H9 (cell line): ENCODE measurements at regions not wholly inside any gene's neighbourhood (a gene's known extent, or its start where the extent isn't known, plus 50 kb on each side); places are given as distances from the start of the nearest gene placed in this dataset.

Source experiments
- DNase-seq: peaks from one replicate; pipeline ENCODE4 v3.0.0-alpha.2; 2017
- H2AFZ ChIP-seq: one replicate; pipeline ENCODE4 v1.6.1; 2013; ENCODE audit warnings: mild to moderate bottlenecking, low read length, control low read depth, moderate library complexity
- H2AK5ac ChIP-seq: 2 replicates; pipeline ENCODE4 v1.6.1; 2013; ENCODE audit warnings: low read length, control low read depth, mixed read lengths; ENCODE audit not compliant: insufficient read length
- H2BK120ac ChIP-seq: one replicate; pipeline ENCODE4 v1.6.1; 2013; ENCODE audit warnings: low read depth, mild to moderate bottlenecking, low read length, control low read depth, inconsistent platforms; ENCODE audit not compliant: poor library complexity, severe bottlenecking
- H2BK12ac ChIP-seq: 2 replicates; pipeline ENCODE4 v1.6.1; 2013; ENCODE audit warnings: low read length, control low read depth, mixed read lengths, low read depth; ENCODE audit not compliant: insufficient read length
- H2BK15ac ChIP-seq: 2 replicates; pipeline ENCODE4 v1.6.1; 2013; ENCODE audit warnings: low read depth, low read length, control low read depth
- H2BK20ac ChIP-seq: one replicate; pipeline ENCODE4 v1.6.1; 2013; ENCODE audit warnings: low read depth, mild to moderate bottlenecking, low read length, control low read depth, inconsistent platforms; ENCODE audit not compliant: poor library complexity, severe bottlenecking
- H2BK5ac ChIP-seq: 2 replicates; pipeline ENCODE4 v1.6.1; 2013; ENCODE audit warnings: low read length, control low read depth, mixed read lengths; ENCODE audit not compliant: insufficient read length
- H3K14ac ChIP-seq: 2 replicates; pipeline ENCODE4 v1.6.1; 2013; ENCODE audit warnings: low read length, control low read depth; ENCODE audit not compliant: insufficient read depth
- H3K18ac ChIP-seq: 2 replicates; pipeline ENCODE4 v1.6.1; 2013; ENCODE audit warnings: low read depth, mild to moderate bottlenecking, mixed read lengths, low read length, control low read depth; ENCODE audit not compliant: insufficient read length
- H3K23ac ChIP-seq: 2 replicates; pipeline ENCODE4 v1.6.1; 2013; ENCODE audit warnings: low read length, control low read depth, mixed read lengths, low read depth; ENCODE audit not compliant: insufficient read length
- H3K23me2 ChIP-seq: 2 replicates; pipeline ENCODE4 v1.6.1; 2013; ENCODE audit warnings: low read depth, mild to moderate bottlenecking, mixed read lengths, low read length, control low read depth; ENCODE audit not compliant: insufficient read length, poor library complexity, severe bottlenecking
- H3K27ac ChIP-seq: 2 replicates; pipeline ENCODE4 v1.5.1; 2013; ENCODE audit warnings: low read length, control low read depth, mixed read lengths, low read depth; ENCODE audit not compliant: insufficient read length
- H3K27me3 ChIP-seq: 2 replicates; pipeline ENCODE4 v1.6.1; 2013; ENCODE audit warnings: low read length, control low read depth, inconsistent platforms; ENCODE audit not compliant: insufficient read depth
- H3K4ac ChIP-seq: 2 replicates; pipeline ENCODE4 v1.6.1; 2013; ENCODE audit warnings: low read depth, mild to moderate bottlenecking, control low read depth, inconsistent platforms, low read length, moderate library complexity
- H3K4me1 ChIP-seq: 2 replicates; pipeline ENCODE4 v1.6.1; 2013; ENCODE audit warnings: low read length, control low read depth, inconsistent platforms; ENCODE audit not compliant: insufficient read depth
- H3K4me2 ChIP-seq: 2 replicates; pipeline ENCODE4 v1.6.1; 2013; ENCODE audit warnings: low read length, control low read depth, mixed read lengths; ENCODE audit not compliant: insufficient read length, insufficient read depth
- H3K56ac ChIP-seq: 2 replicates; pipeline ENCODE4 v1.6.1; 2013; ENCODE audit warnings: low read depth, mild to moderate bottlenecking, mixed read lengths, low read length, control low read depth; ENCODE audit not compliant: insufficient read length
- H3K79me1 ChIP-seq: 2 replicates; pipeline ENCODE4 v1.6.1; 2013; ENCODE audit warnings: low read depth, mild to moderate bottlenecking, moderate library complexity, low read length, control low read depth, inconsistent platforms; ENCODE audit not compliant: insufficient read depth, poor library complexity, severe bottlenecking
- H3K79me2 ChIP-seq: 2 replicates; pipeline ENCODE4 v1.6.1; 2013; ENCODE audit warnings: low read length, control low read depth, inconsistent platforms; ENCODE audit not compliant: insufficient read depth
- H3K9ac ChIP-seq: 2 replicates; pipeline ENCODE4 v1.6.1; 2013; ENCODE audit warnings: low read length, control low read depth, mixed read lengths; ENCODE audit not compliant: insufficient read length; ENCODE audit errors: extremely low read depth
- H3K9me3 ChIP-seq: one replicate; pipeline ENCODE4 v1.6.1; 2013; ENCODE audit warnings: low read depth, low read length, inconsistent platforms; ENCODE audit not compliant: control insufficient read depth
- H3T11ph ChIP-seq: one replicate; pipeline ENCODE4 v1.6.1; 2013; ENCODE audit warnings: mild to moderate bottlenecking, low read length, control low read depth, inconsistent platforms
- H4K20me1 ChIP-seq: one replicate; pipeline ENCODE4 v1.6.1; 2013; ENCODE audit not compliant: control insufficient read depth, insufficient read length, insufficient read depth
- H4K5ac ChIP-seq: 2 replicates; pipeline ENCODE4 v1.6.1; 2013; ENCODE audit warnings: low read depth, mild to moderate bottlenecking, mixed read lengths, low read length, control low read depth; ENCODE audit not compliant: insufficient read length
- H4K8ac ChIP-seq: replicated peaks from 2 replicates; pipeline ENCODE4 v1.6.1; 2013; ENCODE audit warnings: low read length, control low read depth, mixed read lengths, low read depth; ENCODE audit not compliant: insufficient read length
- H4K91ac ChIP-seq: 2 replicates; pipeline ENCODE4 v1.6.1; 2013; ENCODE audit warnings: low read depth, mild to moderate bottlenecking, moderate library complexity, mixed read lengths, low read length, control low read depth; ENCODE audit not compliant: insufficient read length
- H3K27ac Mint-ChIP-seq, 3 experiments: 2 replicates in 2 of 3; 3 replicates in 1 of 3; pipeline ENCODE4 v1.8.0; 2020 to 2021; ENCODE audit warnings: mixed read lengths in 3 of 3, mild to moderate bottlenecking in 1 of 3, moderate library complexity in 1 of 3
- H3K27me3 Mint-ChIP-seq: 2 replicates; pipeline ENCODE4 v1.8.0; 2021; ENCODE audit warnings: low read depth, mild to moderate bottlenecking, moderate library complexity, mixed read lengths
- H3K36me3 Mint-ChIP-seq, 3 experiments: 2 replicates in 2 of 3; 3 replicates in 1 of 3; pipeline ENCODE4 v1.8.0; 2020 to 2021; ENCODE audit warnings: low read depth in 3 of 3, mixed read lengths in 3 of 3; ENCODE audit not compliant: insufficient read depth in 1 of 3
- H3K4me1 Mint-ChIP-seq, 2 experiments: 2 replicates each; pipeline ENCODE4 v1.8.0; 2020; ENCODE audit warnings: mixed read lengths in 2 of 2
- H3K4me3 Mint-ChIP-seq, 2 experiments: 2 replicates in 1 of 2; 3 replicates in 1 of 2; pipeline ENCODE4 v1.8.0; 2020 to 2021; ENCODE audit warnings: mild to moderate bottlenecking in 2 of 2, mixed read lengths in 2 of 2, moderate library complexity in 1 of 2
- H3K9me3 Mint-ChIP-seq, 2 experiments: 2 replicates in 1 of 2; 3 replicates in 1 of 2; pipeline ENCODE4 v1.8.0; 2020; ENCODE audit warnings: mild to moderate bottlenecking in 2 of 2, mixed read lengths in 2 of 2, moderate library complexity in 1 of 2
- WGBS: extraction: QIAGEN DNeasy Blood & Tissue Kit; methylation state at CpG from one replicate; pipeline ENCODE4 v1.1.7; 2013; ENCODE audit warnings: missing lambda C conversion rate, low lambda C conversion rate, mixed read lengths; ENCODE audit not compliant: insufficient read length; ENCODE audit errors: extremely low coverage; 5-methylcytosine and 5-hydroxymethylcytosine counted together
- TF ChIP-seq, protein P1 (sequence below): fragments of 200-600 bp; sonication (generic); conservative IDR thresholded peaks from 3 replicates; pipeline ENCODE4 v1.8.0; 2021; ENCODE audit warnings: antibody characterized with exemption, mild to moderate bottlenecking

- Mint-ChIP-seq H3K27me3 (no peaks in the 10 kb centered on the region), H3K4me1 (no peaks in the 10 kb centered on the region), H3K36me3 (no peaks in the 10 kb centered on the region), H3K4me3 (no peak overlapping the region), H3K9me3 (peaks cover 4 to 5% of the 10 kb centered on the region in 2 experiments; a peak in 2 of 5 replicates), H3K27ac (no peak overlapping the region; a peak in 1 of 7 replicates)
- TF ChIP-seq, protein P1, sequence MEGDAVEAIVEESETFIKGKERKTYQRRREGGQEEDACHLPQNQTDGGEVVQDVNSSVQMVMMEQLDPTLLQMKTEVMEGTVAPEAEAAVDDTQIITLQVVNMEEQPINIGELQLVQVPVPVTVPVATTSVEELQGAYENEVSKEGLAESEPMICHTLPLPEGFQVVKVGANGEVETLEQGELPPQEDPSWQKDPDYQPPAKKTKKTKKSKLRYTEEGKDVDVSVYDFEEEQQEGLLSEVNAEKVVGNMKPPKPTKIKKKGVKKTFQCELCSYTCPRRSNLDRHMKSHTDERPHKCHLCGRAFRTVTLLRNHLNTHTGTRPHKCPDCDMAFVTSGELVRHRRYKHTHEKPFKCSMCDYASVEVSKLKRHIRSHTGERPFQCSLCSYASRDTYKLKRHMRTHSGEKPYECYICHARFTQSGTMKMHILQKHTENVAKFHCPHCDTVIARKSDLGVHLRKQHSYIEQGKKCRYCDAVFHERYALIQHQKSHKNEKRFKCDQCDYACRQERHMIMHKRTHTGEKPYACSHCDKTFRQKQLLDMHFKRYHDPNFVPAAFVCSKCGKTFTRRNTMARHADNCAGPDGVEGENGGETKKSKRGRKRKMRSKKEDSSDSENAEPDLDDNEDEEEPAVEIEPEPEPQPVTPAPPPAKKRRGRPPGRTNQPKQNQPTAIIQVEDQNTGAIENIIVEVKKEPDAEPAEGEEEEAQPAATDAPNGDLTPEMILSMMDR, result no peak
- Histone ChIP-seq H2BK12ac (no peak overlapping the region), H2BK20ac (no peak overlapping the region), H4K5ac (no peak overlapping the region), H3K27ac (no peak overlapping the region), H3K14ac (no peak overlapping the region), H2BK5ac (no peak overlapping the region), H3T11ph (no peak overlapping the region), H3K79me1 (no peaks in the 10 kb centered on the region), H3K18ac (no peak overlapping the region), H3K9ac (no peak overlapping the region), H3K79me2 (no peaks in the 10 kb centered on the region), H3K4me1 (no peaks in the 10 kb centered on the region), H2AK5ac (no peak overlapping the region), H3K23ac (no peak overlapping the region), H2BK15ac (no peak overlapping the region), H3K56ac (no peak overlapping the region), H2BK120ac (no peak overlapping the region), H2AFZ (no peak overlapping the region), H3K4me2 (no peak overlapping the region), H3K23me2 (no peaks in the 10 kb centered on the region), H4K8ac (no peak overlapping the region), H4K20me1 (no peaks in the 10 kb centered on the region), H3K9me3 (no peaks in the 10 kb centered on the region), H4K91ac (no peak overlapping the region), H3K27me3 (no peaks in the 10 kb centered on the region), H3K4ac (no peak overlapping the region)
- no CpG with 5 or more reads among the region's 1 CpG for WGBS
- no peak for DNase-seq
Measured at GRCh38 chr1:188394677-188395076, 1565.9 kb downstream of the PLA2G4A start.
